ENCODE measurements at regions not wholly inside any gene's neighbourhood (a gene's known extent, or its start where the extent isn't known, plus 50 kb on each side); places are given as distances from the start of the nearest gene placed in this dataset.

GRCh38 chr14:53331247-53331646 lies 178.1 kb upstream of the DDHD1 start:
- no peaks in the 10 kb centered on the region for H4K20me1 ChIP-seq (ENCODE audit: insufficient read depth, low read length)
- peaks cover 50% of the 10 kb centered on the region for H3K36me3 ChIP-seq (ENCODE audit: insufficient read depth, low read length)
- peaks cover 4% of the 10 kb centered on the region; the same call in 1 of the 2 replicates for H3K79me2 ChIP-seq (ENCODE audit: insufficient read depth, low read length)
- TF ChIP-seq, protein P1, sequence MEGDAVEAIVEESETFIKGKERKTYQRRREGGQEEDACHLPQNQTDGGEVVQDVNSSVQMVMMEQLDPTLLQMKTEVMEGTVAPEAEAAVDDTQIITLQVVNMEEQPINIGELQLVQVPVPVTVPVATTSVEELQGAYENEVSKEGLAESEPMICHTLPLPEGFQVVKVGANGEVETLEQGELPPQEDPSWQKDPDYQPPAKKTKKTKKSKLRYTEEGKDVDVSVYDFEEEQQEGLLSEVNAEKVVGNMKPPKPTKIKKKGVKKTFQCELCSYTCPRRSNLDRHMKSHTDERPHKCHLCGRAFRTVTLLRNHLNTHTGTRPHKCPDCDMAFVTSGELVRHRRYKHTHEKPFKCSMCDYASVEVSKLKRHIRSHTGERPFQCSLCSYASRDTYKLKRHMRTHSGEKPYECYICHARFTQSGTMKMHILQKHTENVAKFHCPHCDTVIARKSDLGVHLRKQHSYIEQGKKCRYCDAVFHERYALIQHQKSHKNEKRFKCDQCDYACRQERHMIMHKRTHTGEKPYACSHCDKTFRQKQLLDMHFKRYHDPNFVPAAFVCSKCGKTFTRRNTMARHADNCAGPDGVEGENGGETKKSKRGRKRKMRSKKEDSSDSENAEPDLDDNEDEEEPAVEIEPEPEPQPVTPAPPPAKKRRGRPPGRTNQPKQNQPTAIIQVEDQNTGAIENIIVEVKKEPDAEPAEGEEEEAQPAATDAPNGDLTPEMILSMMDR (IDR thresholded peaks at IDR 0.05; ENCODE audit: borderline replicate concordance, extremely low read depth, low read length, poor library complexity, severe bottlenecking) = no peak
- TF ChIP-seq EZH2 (IDR thresholded peaks at IDR 0.05; ENCODE audit: borderline replicate concordance, low read depth, low read length, severe bottlenecking) = no peak
- H3K27ac ChIP-seq (ENCODE audit: low read length) = no peak overlapping the region
- H2AFZ ChIP-seq (ENCODE audit: low read depth, low read length) = no peak overlapping the region
- no peaks in the 10 kb centered on the region for H3K4me1 ChIP-seq (ENCODE audit: insufficient read depth, low read length)
- no peak overlapping the region for H3K4me3 ChIP-seq (ENCODE audit: low read depth in 1 of 2, low read length in 2 of 2)
- H3K27me3 ChIP-seq (ENCODE audit: insufficient read depth, low read length, poor library complexity) = no peaks in the 10 kb centered on the region
- DNase-seq (no peak), ATAC-seq (ENCODE audit: insufficient read depth, low read depth) (no peak)
- H3K9me3 ChIP-seq (ENCODE audit: insufficient read depth, low read length, severe bottlenecking) = no peaks in the 10 kb centered on the region
- H3K9ac ChIP-seq (ENCODE audit: low read depth, low read length) = no peak overlapping the region
- H3K4me2 ChIP-seq (ENCODE audit: insufficient read depth, low read length) = no peak overlapping the region

DNA sequence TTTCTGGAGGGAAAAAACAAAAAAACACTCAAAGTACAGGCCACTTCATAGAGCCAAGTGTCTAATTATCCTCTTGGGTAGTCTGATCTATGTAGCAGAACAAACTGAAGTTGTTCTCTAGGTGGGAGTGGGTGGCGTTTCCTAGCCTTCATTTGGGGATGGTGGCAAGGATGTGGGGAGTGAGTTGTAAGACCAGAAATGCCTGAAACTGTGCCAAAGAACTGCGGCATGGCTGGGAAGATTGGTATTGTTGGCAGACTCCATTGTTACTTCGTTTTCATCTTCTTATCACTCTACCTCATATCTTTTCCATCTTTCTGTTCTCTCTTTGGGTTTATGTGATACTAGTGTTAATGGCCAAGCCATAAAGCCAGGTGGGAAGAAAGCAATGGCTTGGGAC lies 177.3 kb upstream of the DDHD1 start:
- DNase-seq = no peak
- no peak overlapping the region for H2AFZ ChIP-seq (ENCODE audit: low read depth, low read length)
- TF ChIP-seq EZH2 (IDR thresholded peaks at IDR 0.05; ENCODE audit: borderline replicate concordance, low read depth, low read length, severe bottlenecking) = no peak
- TF ChIP-seq, protein P1 (IDR thresholded peaks at IDR 0.05; ENCODE audit: borderline replicate concordance, extremely low read depth, low read length, poor library complexity, severe bottlenecking) = no peak

DNA sequence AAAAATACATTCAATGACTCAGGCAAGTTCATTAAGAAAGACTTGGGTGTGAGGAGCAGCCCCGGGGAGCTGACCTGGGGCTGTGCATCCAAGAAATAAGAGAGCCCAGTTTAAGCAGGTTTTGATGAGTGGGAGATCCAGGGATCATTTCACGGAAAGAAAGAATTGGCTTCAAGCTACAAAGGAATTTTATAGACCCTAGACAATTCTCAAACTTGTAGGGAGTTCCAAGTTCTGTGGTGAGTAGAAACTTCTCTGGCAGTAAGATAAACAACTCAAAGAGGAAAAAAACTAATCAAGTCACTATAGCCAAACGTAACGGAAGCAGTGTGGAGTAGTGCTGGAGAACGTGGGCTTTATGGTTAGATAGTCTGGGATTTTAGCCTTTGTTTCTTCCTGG lies 175.7 kb upstream of the DDHD1 start:
- Histone ChIP-seq H3K27ac (ENCODE audit: low read length) (no peak overlapping the region), H3K36me3 (ENCODE audit: insufficient read depth, low read length) (peaks cover 37% of the 10 kb centered on the region)
- no peak for TF ChIP-seq EZH2 (IDR thresholded peaks at IDR 0.05; ENCODE audit: borderline replicate concordance, low read depth, low read length, severe bottlenecking)
- TF ChIP-seq, protein P1 (IDR thresholded peaks at IDR 0.05; ENCODE audit: borderline replicate concordance, extremely low read depth, low read length, poor library complexity, severe bottlenecking) = no peak

More for the DNA sequence above, 177.3 kb upstream of the DDHD1 start:
- no peaks in the 10 kb centered on the region for H3K27me3 ChIP-seq (ENCODE audit: insufficient read depth, low read length, poor library complexity)
- H4K20me1 ChIP-seq (ENCODE audit: insufficient read depth, low read length) = no peaks in the 10 kb centered on the region
- no peaks in the 10 kb centered on the region for H3K4me1 ChIP-seq (ENCODE audit: insufficient read depth, low read length)
- no peak overlapping the region for H3K4me3 ChIP-seq (ENCODE audit: low read depth in 1 of 2, low read length in 2 of 2)
- no peak overlapping the region for H3K9ac ChIP-seq (ENCODE audit: low read depth, low read length)
- H3K36me3 ChIP-seq (ENCODE audit: insufficient read depth, low read length) = peaks cover 50% of the 10 kb centered on the region
- H3K79me2 ChIP-seq (ENCODE audit: insufficient read depth, low read length) = peaks cover 4% of the 10 kb centered on the region; the same call in 1 of the 2 replicates
- no peaks in the 10 kb centered on the region for H3K9me3 ChIP-seq (ENCODE audit: insufficient read depth, low read length, severe bottlenecking)
- no peak overlapping the region for H3K27ac ChIP-seq (ENCODE audit: low read length)
- ATAC-seq (ENCODE audit: insufficient read depth, low read depth) = no peak
- no peak overlapping the region for H3K4me2 ChIP-seq (ENCODE audit: insufficient read depth, low read length)

DNA sequence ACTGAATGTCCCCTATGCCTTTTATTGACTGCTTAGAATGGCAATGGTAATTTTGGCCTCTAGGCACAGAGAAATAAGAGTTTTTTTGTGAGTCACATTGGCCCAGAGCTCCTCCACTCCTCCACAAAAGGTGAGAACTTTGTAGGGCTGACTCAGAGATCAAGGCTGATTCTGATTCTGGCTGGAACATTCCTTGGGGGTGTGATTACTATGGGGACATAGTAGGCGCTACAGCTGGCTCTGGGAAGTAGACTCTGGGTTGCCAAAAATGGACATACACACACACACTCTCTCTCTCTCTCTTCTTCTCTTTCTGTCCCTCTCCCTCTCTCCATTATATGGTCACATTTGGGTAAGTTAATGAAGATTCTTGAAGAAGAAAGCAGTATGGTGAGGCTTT lies 174.6 kb upstream of the DDHD1 start:
- Histone ChIP-seq H3K4me2 (ENCODE audit: insufficient read depth, low read length) (no peak overlapping the region), H3K79me2 (ENCODE audit: insufficient read depth, low read length) (peaks cover 4% of the 10 kb centered on the region; the same call in 1 of the 2 replicates), H4K20me1 (ENCODE audit: insufficient read depth, low read length) (no peaks in the 10 kb centered on the region), H3K4me3 (ENCODE audit: low read depth in 1 of 2, low read length in 2 of 2) (no peak overlapping the region), H3K36me3 (ENCODE audit: insufficient read depth, low read length) (peaks cover 31% of the 10 kb centered on the region), H3K9me3 (ENCODE audit: insufficient read depth, low read length, severe bottlenecking) (no peaks in the 10 kb centered on the region), H3K27ac (ENCODE audit: low read length) (no peak overlapping the region), H3K27me3 (ENCODE audit: insufficient read depth, low read length, poor library complexity) (no peaks in the 10 kb centered on the region), H2AFZ (ENCODE audit: low read depth, low read length) (no peak overlapping the region), H3K9ac (ENCODE audit: low read depth, low read length) (no peak overlapping the region), H3K4me1 (ENCODE audit: insufficient read depth, low read length) (peaks cover 13% of the 10 kb centered on the region)
- ATAC-seq (ENCODE audit: insufficient read depth, low read depth) (no peak), DNase-seq (no peak)
- TF ChIP-seq EZH2 (IDR thresholded peaks at IDR 0.05; ENCODE audit: borderline replicate concordance, low read depth, low read length, severe bottlenecking) = no peak
- TF ChIP-seq, protein P1 (IDR thresholded peaks at IDR 0.05; ENCODE audit: borderline replicate concordance, extremely low read depth, low read length, poor library complexity, severe bottlenecking) = no peak

More for the DNA sequence above, 175.7 kb upstream of the DDHD1 start:
- DNase-seq (no peak), ATAC-seq (ENCODE audit: insufficient read depth, low read depth) (no peak)
- H3K27me3 ChIP-seq (ENCODE audit: insufficient read depth, low read length, poor library complexity) = no peaks in the 10 kb centered on the region
- no peak overlapping the region for H2AFZ ChIP-seq (ENCODE audit: low read depth, low read length)
- no peak overlapping the region for H3K9ac ChIP-seq (ENCODE audit: low read depth, low read length)
- H4K20me1 ChIP-seq (ENCODE audit: insufficient read depth, low read length) = no peaks in the 10 kb centered on the region
- no peak overlapping the region for H3K4me2 ChIP-seq (ENCODE audit: insufficient read depth, low read length)
- H3K79me2 ChIP-seq (ENCODE audit: insufficient read depth, low read length) = peaks cover 4% of the 10 kb centered on the region; the same call in 1 of the 2 replicates
- no peak overlapping the region for H3K4me3 ChIP-seq (ENCODE audit: low read depth in 1 of 2, low read length in 2 of 2)
- no peaks in the 10 kb centered on the region for H3K9me3 ChIP-seq (ENCODE audit: insufficient read depth, low read length, severe bottlenecking)
- peaks cover 13% of the 10 kb centered on the region for H3K4me1 ChIP-seq (ENCODE audit: insufficient read depth, low read length)

All from DND-41 (cell line).